ENCODE measurements at regions not wholly inside any gene's neighbourhood (a gene's known extent, or its start where the extent isn't known, plus 50 kb on each side); places are given as distances from the start of the nearest gene placed in this dataset.

DNA sequence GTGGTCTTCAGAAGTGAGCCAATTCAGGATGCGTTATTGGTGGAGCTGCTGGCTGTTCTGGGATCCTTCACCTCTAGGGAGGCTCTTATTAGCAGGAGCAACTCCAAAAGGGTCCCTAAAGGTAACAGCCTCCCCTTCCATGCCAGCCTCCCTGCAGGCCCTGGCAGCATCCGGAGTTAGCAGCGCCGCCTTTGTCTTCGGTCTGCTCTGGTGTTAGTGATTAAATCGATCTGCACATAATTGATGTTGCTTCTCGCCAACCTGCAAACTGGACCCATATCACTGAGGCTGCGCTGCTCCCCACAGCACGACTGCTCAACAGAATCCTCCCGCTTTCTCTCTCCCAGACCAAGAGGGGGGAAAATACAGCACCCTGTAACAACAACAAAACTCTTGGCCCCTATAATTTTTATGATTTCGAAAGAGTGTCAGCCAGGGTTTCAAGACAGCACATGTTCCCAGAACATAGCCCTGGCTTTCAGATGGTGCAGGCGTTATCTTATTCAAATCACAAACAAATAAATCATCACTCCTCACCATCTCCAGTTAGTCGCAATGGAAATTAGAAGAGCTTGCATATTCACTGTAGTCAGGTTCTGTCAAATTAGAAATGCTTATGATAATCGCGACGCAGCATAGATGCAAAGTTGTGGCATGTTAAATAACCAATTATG is 76.0 kb downstream of the IRX3 start:
- H3K36me3 ChIP-seq (ENCODE audit: low read depth), result no peaks in the 10 kb centered on the region
- no peak for ATAC-seq
- no peak for TF ChIP-seq CTCF (IDR thresholded peaks at IDR 0.05)
- no peak for DNase-seq
- H3K4me1 ChIP-seq (ENCODE audit: low read depth), result no peaks in the 10 kb centered on the region
- no peak overlapping the region for H3K4me3 ChIP-seq
- no peaks in the 10 kb centered on the region for H3K9me3 ChIP-seq
- intact Hi-C loops (cut with DNase I, micrococcal nuclease), result no loop called here

DNA sequence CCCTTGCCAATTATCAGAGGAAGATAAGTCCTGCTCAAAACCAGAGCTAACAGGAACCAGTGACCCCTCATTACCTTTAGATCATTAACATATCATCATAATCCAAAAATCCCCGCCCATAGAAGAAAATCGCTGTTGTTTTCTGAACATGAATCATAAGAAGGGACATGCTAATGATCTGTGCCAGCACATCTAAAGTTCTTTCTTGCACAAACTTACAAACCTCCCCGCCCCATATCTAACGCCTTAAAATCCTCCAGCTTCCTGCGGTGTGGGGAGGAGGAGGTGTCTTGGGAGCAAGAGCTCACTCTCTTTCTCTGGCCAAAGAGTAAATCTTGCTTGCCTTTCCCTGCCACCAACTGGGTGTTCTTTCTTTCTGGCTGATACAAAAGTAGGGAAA is 78.3 kb downstream of the IRX3 start:
- intact Hi-C loops (cut with DNase I, micrococcal nuclease), result no loop called here
- Histone ChIP-seq H3K36me3 (ENCODE audit: low read depth) (no peaks in the 10 kb centered on the region), H3K9me3 (no peaks in the 10 kb centered on the region), H3K4me1 (ENCODE audit: low read depth) (no peaks in the 10 kb centered on the region), H3K4me3 (no peak overlapping the region)
- ATAC-seq (no peak), DNase-seq (no peak)
- no peak for TF ChIP-seq CTCF (IDR thresholded peaks at IDR 0.05)

DNA sequence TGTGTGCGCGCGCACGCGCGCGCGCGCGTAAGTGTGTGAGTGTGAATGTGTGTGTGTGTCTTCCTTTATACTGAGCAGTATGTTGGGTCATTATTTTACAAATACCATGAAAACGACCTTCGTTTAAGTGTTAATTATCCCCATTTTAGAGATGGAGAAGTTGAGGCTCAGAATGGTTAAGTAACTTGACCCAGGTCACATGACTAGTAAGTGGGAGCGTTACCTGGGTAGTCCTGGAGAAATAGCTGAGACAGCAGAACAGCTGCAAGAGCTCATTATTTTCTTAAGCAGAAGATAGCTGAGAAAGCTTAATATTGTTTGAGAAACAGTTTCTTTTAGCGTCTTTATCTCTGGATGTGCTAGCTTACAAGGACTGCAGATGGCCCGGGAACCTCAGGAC is 78.8 kb downstream of the IRX3 start:
- no peaks in the 10 kb centered on the region for H3K4me1 ChIP-seq (ENCODE audit: low read depth)
- no peak for TF ChIP-seq CTCF (IDR thresholded peaks at IDR 0.05)
- ATAC-seq (no peak), DNase-seq (no peak)
- no peak overlapping the region for H3K4me3 ChIP-seq
- intact Hi-C loops (cut with DNase I, micrococcal nuclease), result no loop called here
- H3K9me3 ChIP-seq, result no peaks in the 10 kb centered on the region
- H3K36me3 ChIP-seq (ENCODE audit: low read depth), result no peaks in the 10 kb centered on the region

GRCh38 chr16:54204756-54205155 is 81.8 kb downstream of the IRX3 start:
- no peak for DNase-seq
- intact Hi-C loops (cut with DNase I, micrococcal nuclease), result no loop called here
- no peak for TF ChIP-seq CTCF (IDR thresholded peaks at IDR 0.05)
- Histone ChIP-seq H3K4me3 (no peak overlapping the region), H3K4me1 (ENCODE audit: low read depth) (no peaks in the 10 kb centered on the region), H3K36me3 (ENCODE audit: low read depth) (no peaks in the 10 kb centered on the region), H3K9me3 (no peaks in the 10 kb centered on the region)
- ATAC-seq, result no peak

DNA sequence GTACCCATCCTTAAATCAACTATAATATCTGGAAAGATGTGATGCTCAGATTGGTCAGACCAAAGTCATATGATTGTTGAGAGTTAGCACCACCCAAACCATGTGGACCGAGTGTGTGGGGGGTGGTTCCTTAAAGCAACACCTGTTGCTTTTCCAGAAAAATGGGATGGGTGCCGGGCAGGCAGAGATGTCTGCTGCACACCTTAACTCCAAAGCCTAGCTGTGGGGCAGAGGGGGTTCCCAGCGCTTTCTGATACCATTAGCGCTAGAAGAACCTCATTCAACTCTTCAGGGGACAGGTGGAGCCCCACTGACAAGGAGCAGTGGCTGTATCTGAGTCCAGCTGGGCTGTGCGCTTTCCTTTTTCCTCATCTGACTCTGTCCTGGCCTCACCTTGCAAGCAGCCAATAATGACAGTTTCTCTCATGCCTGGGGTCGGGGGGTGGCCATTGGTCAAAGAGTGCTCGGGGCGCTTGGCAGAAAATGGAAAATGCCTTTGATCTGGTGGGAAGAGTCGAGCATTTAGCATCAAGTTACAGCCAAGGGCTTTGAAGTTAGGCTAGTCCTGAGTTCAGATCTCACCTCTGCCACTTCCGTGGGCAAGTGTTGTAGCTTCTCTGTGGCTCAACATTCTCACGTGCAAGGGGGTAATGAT is 82.6 kb downstream of the IRX3 start:
- DNase-seq (no peak), ATAC-seq (no peak)
- H3K4me3 ChIP-seq, result no peak overlapping the region
- intact Hi-C loops (cut with DNase I, micrococcal nuclease), result no loop called here
- H3K9me3 ChIP-seq, result no peaks in the 10 kb centered on the region
- H3K4me1 ChIP-seq (ENCODE audit: low read depth), result no peaks in the 10 kb centered on the region
- H3K36me3 ChIP-seq (ENCODE audit: low read depth), result no peaks in the 10 kb centered on the region
- TF ChIP-seq CTCF (IDR thresholded peaks at IDR 0.05), result no peak
